ENCODE measurements at regions not wholly inside any gene's neighbourhood (a gene's known extent, or its start where the extent isn't known, plus 50 kb on each side); places are given as distances from the start of the nearest gene placed in this dataset.

GRCh38 chr7:63065684-63066083 is 933.0 kb upstream of the ZNF722 start:
- TF ChIP-seq CTCF (IDR thresholded peaks at IDR 0.05): no peak
- TF ChIP-seq POLR2AphosphoS5 (IDR thresholded peaks at IDR 0.05; ENCODE audit: low read depth, low read length): no peak
- TF ChIP-seq REST (IDR thresholded peaks at IDR 0.05; ENCODE audit: insufficient read depth in 1 of 2, low read depth in 2 of 2, low read length in 1 of 2): no peak
